Smooth muscle cell (in vitro differentiated cells): ENCODE measurements at regions not wholly inside any gene's neighbourhood (a gene's known extent, or its start where the extent isn't known, plus 50 kb on each side); places are given as distances from the start of the nearest gene placed in this dataset.

Experiments
- DNase-seq: peaks from one replicate; lab custom pipeline; 2025; ENCODE audit not compliant: unreplicated experiment; lab: John Stamatoyannopoulos, UW
- H2AFZ ChIP-seq: fragments of 200-600 bp; sonication (generic); 2 replicates; pipeline ENCODE4 v1.6.0; 2016; ENCODE audit warnings: antibody characterized with exemption, low read depth, mild to moderate bottlenecking
- H3F3A ChIP-seq: fragments of 200-600 bp; sonication (generic); 2 replicates; pipeline ENCODE4 v1.6.0; 2017; ENCODE audit warnings: antibody characterized with exemption, low read depth
- H3K27ac ChIP-seq: fragments of 200-600 bp; sonication (generic); 2 replicates; pipeline ENCODE4 v1.5.1; 2016; ENCODE audit warnings: low read depth, mild to moderate bottlenecking
- H3K27me3 ChIP-seq: fragments of 200-600 bp; sonication (generic); 2 replicates; pipeline ENCODE4 v1.6.1; 2016; ENCODE audit warnings: low read depth, mild to moderate bottlenecking
- H3K36me3 ChIP-seq: fragments of 200-600 bp; sonication (generic); 2 replicates; pipeline ENCODE4 v1.5.1; 2016; ENCODE audit warnings: low read depth
- H3K4me1 ChIP-seq: fragments of 200-600 bp; sonication (generic); 2 replicates; pipeline ENCODE4 v1.5.1; 2016; ENCODE audit warnings: low read depth
- H3K4me2 ChIP-seq: fragments of 200-600 bp; sonication (generic); 2 replicates; pipeline ENCODE4 v1.6.0; 2016; ENCODE audit warnings: mild to moderate bottlenecking
- H3K4me3 ChIP-seq: fragments of 200-600 bp; sonication (generic); 2 replicates; pipeline ENCODE4 v1.5.1; 2016; ENCODE audit warnings: mild to moderate bottlenecking
- H3K79me2 ChIP-seq: fragments of 200-600 bp; sonication (generic); 2 replicates; pipeline ENCODE4 v1.6.0; 2016; ENCODE audit warnings: low read depth, mild to moderate bottlenecking
- H3K9ac ChIP-seq: fragments of 200-600 bp; sonication (generic); 2 replicates; pipeline ENCODE4 v1.6.0; 2016; ENCODE audit warnings: low read depth
- H3K9me3 ChIP-seq: fragments of 200-600 bp; sonication (generic); replicated peaks from 2 replicates; pipeline ENCODE4 v1.5.1; 2016; ENCODE audit warnings: low read depth
- H4K20me1 ChIP-seq: fragments of 200-600 bp; sonication (generic); 2 replicates; pipeline ENCODE4 v1.6.0; 2016; ENCODE audit warnings: low read depth
- CTCF ChIP-seq: fragments of 200-600 bp; sonication (generic); IDR thresholded peaks from 2 replicates; pipeline ENCODE4 v1.5.1; 2017; ENCODE audit warnings: borderline replicate concordance, mild to moderate bottlenecking, antibody characterized with exemption; ENCODE audit not compliant: insufficient read depth, poor library complexity, severe bottlenecking
- WGBS: methylation state at CpG from one replicate; pipeline ENCODE4 v1.1.7; 2016; ENCODE audit warnings: low lambda C conversion rate; 5-methylcytosine and 5-hydroxymethylcytosine counted together

GRCh38 chr13:50463719-50464118, 379.8 kb downstream of the DLEU7 start:
- no peaks in the 10 kb centered on the region for H3K4me1 ChIP-seq
- no peak for DNase-seq
- H3K9ac ChIP-seq, result no peak overlapping the region
- no peak overlapping the region for H3K4me3 ChIP-seq
- H3K27ac ChIP-seq, result no peak overlapping the region
- H4K20me1 ChIP-seq, result no peaks in the 10 kb centered on the region
- no peaks in the 10 kb centered on the region for H3K79me2 ChIP-seq
- no peak overlapping the region for H2AFZ ChIP-seq
- H3K27me3 ChIP-seq, result no peaks in the 10 kb centered on the region
- no peak for TF ChIP-seq CTCF
- H3K36me3 ChIP-seq, result no peaks in the 10 kb centered on the region
- 51% methylated on average over 3 of the region's 3 CpGs for WGBS
- no peaks in the 10 kb centered on the region for H3F3A ChIP-seq
- H3K9me3 ChIP-seq, result no peaks in the 10 kb centered on the region
- H3K4me2 ChIP-seq, result peak overlapping the region; percentile 11

- WGBS, result 90% methylated on average over 10 of the region's 10 CpGs
- no peak for TF ChIP-seq CTCF
- H3K27ac ChIP-seq, result no peak overlapping the region
Measured at GRCh38 chr13:50464349-50465251, 378.9 kb downstream of the DLEU7 start.

GRCh38 chr13:50466456-50466855, 377.0 kb downstream of the DLEU7 start:
- H3K4me1 ChIP-seq, result no peaks in the 10 kb centered on the region
- DNase-seq, result no peak
- no peaks in the 10 kb centered on the region for H4K20me1 ChIP-seq
- no peak overlapping the region for H3K27ac ChIP-seq
- no peak for TF ChIP-seq CTCF
- no peaks in the 10 kb centered on the region for H3K79me2 ChIP-seq
- no peak overlapping the region for H3K4me3 ChIP-seq
- no peaks in the 10 kb centered on the region for H3K27me3 ChIP-seq
- no peaks in the 10 kb centered on the region for H3F3A ChIP-seq
- no peak overlapping the region for H3K4me2 ChIP-seq
- H3K9ac ChIP-seq, result no peak overlapping the region
- H2AFZ ChIP-seq, result no peak overlapping the region
- 91% methylated on average over 6 of the region's 6 CpGs for WGBS
- H3K36me3 ChIP-seq, result no peaks in the 10 kb centered on the region
- no peaks in the 10 kb centered on the region for H3K9me3 ChIP-seq

More at GRCh38 chr13:50464349-50465251, 378.9 kb downstream of the DLEU7 start:
- H3K79me2 ChIP-seq, result no peaks in the 10 kb centered on the region
- no peaks in the 10 kb centered on the region for H3K36me3 ChIP-seq
- H3K27me3 ChIP-seq, result no peaks in the 10 kb centered on the region
- no peaks in the 10 kb centered on the region for H3F3A ChIP-seq
- H3K4me1 ChIP-seq, result no peaks in the 10 kb centered on the region
- H3K4me3 ChIP-seq, result no peak overlapping the region
- H3K9ac ChIP-seq, result no peak overlapping the region
- DNase-seq, result no peak
- H4K20me1 ChIP-seq, result no peaks in the 10 kb centered on the region
- H2AFZ ChIP-seq, result no peak overlapping the region
- no peak overlapping the region for H3K4me2 ChIP-seq
- no peaks in the 10 kb centered on the region for H3K9me3 ChIP-seq
